H1 (cell line): ENCODE measurements at regions not wholly inside any gene's neighbourhood (a gene's known extent, or its start where the extent isn't known, plus 50 kb on each side); places are given as distances from the start of the nearest gene placed in this dataset.

ENCODE experiments used
- CTCF ChIA-PET: fragments of 300-600 bp; sonication (Branson Sonifier 250); formaldehyde crosslinking; loops from one replicate; lab custom pipeline; 2021; ENCODE audit not compliant: partially characterized antibody; lab: Charles Lee
- POLR2A ChIA-PET: fragments of 300-600 bp; sonication (Branson Sonifier 250); formaldehyde crosslinking; loops from one replicate; lab custom pipeline; 2021; ENCODE audit warnings: inconsistent platforms; ENCODE audit not compliant: partially characterized antibody; lab: Charles Lee
- DNase-seq, 2 experiments: peaks; one replicate each; pipeline versions ENCODE4 v3.0.0 to v3.0.0-alpha.2; 2010 to 2022; ENCODE audit warnings: low spot score in 2 of 2, low read depth in 1 of 2, mixed read lengths in 1 of 2
- FAIRE-seq: peaks from 2 replicates; lab custom pipeline; 2011; peaks lifted over from hg19 to GRCh38; lab: Jason Lieb, UNC
- H2AFZ ChIP-seq: 2 replicates; pipeline ENCODE4 v1.8.1; 2012; ENCODE audit warnings: low read length, inconsistent platforms
- H2AK5ac ChIP-seq: 2 replicates; pipeline ENCODE4 v1.6.1; 2013; ENCODE audit warnings: low read depth, low read length
- H2BK120ac ChIP-seq: replicated peaks from 2 replicates; pipeline ENCODE3; 2013; ENCODE audit warnings: low read depth, low read length, inconsistent platforms
- H2BK12ac ChIP-seq: 2 replicates; pipeline ENCODE4 v1.6.1; 2013; ENCODE audit warnings: low read depth, low read length
- H2BK15ac ChIP-seq: 2 replicates; pipeline ENCODE4 v1.6.1; 2013; ENCODE audit warnings: low read length
- H2BK20ac ChIP-seq: 2 replicates; pipeline ENCODE4 v1.6.1; 2013; ENCODE audit warnings: low read length
- H2BK5ac ChIP-seq: 2 replicates; pipeline ENCODE4 v1.6.1; 2013; ENCODE audit warnings: low read depth, low read length
- H3K14ac ChIP-seq: 2 replicates; pipeline ENCODE4 v1.6.1; 2013; ENCODE audit warnings: inconsistent platforms; ENCODE audit not compliant: insufficient read length
- H3K18ac ChIP-seq: 2 replicates; pipeline ENCODE4 v1.6.1; 2013; ENCODE audit warnings: low read length; ENCODE audit errors: extremely low read depth
- H3K23ac ChIP-seq: 2 replicates; pipeline ENCODE4 v1.6.1; 2013; ENCODE audit warnings: inconsistent platforms; ENCODE audit not compliant: insufficient read length
- H3K23me2 ChIP-seq: 2 replicates; pipeline ENCODE4 v1.6.1; 2013; ENCODE audit warnings: low read depth, low read length
- H3K27ac ChIP-seq: 2 replicates; pipeline ENCODE4 v1.6.1; 2011; ENCODE audit warnings: low read depth, low read length, inconsistent platforms
- H3K27me3 ChIP-seq, 4 experiments: replicated peaks in 1 of 4; 1 replicate in 1 of 4; 2 replicates in 3 of 4; pipeline versions ENCODE4 v1.6.1 to v1.8.1; 2011 to 2013; ENCODE audit warnings: low read length in 3 of 4, mild to moderate bottlenecking in 3 of 4, inconsistent platforms in 2 of 4, mixed read lengths in 2 of 4, moderate library complexity in 1 of 4; ENCODE audit not compliant: control insufficient read depth in 3 of 4, insufficient read depth in 3 of 4; ENCODE audit errors: extremely low read depth in 1 of 4
- H3K36me3 ChIP-seq, 4 experiments: 2 replicates each; pipeline versions ENCODE4 v1.6.1 to v1.8.1; 2011 to 2013; ENCODE audit warnings: mild to moderate bottlenecking in 4 of 4, low read length in 3 of 4, moderate library complexity in 2 of 4, control low read depth in 1 of 4, inconsistent platforms in 1 of 4; ENCODE audit not compliant: insufficient read depth in 4 of 4, control insufficient read depth in 2 of 4
- H3K4ac ChIP-seq: replicated peaks from 2 replicates; pipeline ENCODE3; 2013; ENCODE audit warnings: low read length, low read depth, mixed read lengths, inconsistent platforms; ENCODE audit not compliant: insufficient read length
- H3K4me1 ChIP-seq, 4 experiments: replicated peaks in 1 of 4; 1 replicate in 1 of 4; 2 replicates in 3 of 4; pipeline versions ENCODE4 v1.6.1 to v1.8.1; 2011 to 2013; ENCODE audit warnings: low read length in 3 of 4, inconsistent platforms in 2 of 4, mixed read lengths in 1 of 4; ENCODE audit not compliant: insufficient read depth in 4 of 4, control insufficient read depth in 3 of 4
- H3K4me2 ChIP-seq, 2 experiments: 2 replicates each; pipeline versions ENCODE4 v1.6.1 to v1.8.1; 2011 to 2013; ENCODE audit warnings: low read depth in 2 of 2, low read length in 2 of 2, control low read depth in 1 of 2, inconsistent platforms in 1 of 2, mild to moderate bottlenecking in 1 of 2; ENCODE audit not compliant: insufficient read depth in 1 of 2
- H3K4me3 ChIP-seq, 4 experiments: fragments of 200-600, 300-600 bp in 1 of 4; sonication (generic), shearing (Covaris generic), sonication (Bioruptor Twin) in 1 of 4; 2 replicates each; pipeline versions ENCODE4 v1.5.1 to v1.8.1; 2011 to 2016; ENCODE audit warnings: low read length in 4 of 4, low read depth in 3 of 4, control low read depth in 2 of 4, inconsistent platforms in 2 of 4, mild to moderate bottlenecking in 2 of 4, mixed read lengths in 1 of 4, moderate library complexity in 1 of 4; ENCODE audit not compliant: insufficient read depth in 2 of 4; ENCODE audit errors: extremely low read depth in 1 of 4
- H3K56ac ChIP-seq: replicated peaks from 2 replicates; pipeline ENCODE3; 2013; ENCODE audit warnings: low read depth, mild to moderate bottlenecking, mixed read lengths, low read length, inconsistent platforms; ENCODE audit not compliant: insufficient read length
- H3K79me1 ChIP-seq: 2 replicates; pipeline ENCODE4 v1.6.1; 2013; ENCODE audit warnings: low read depth, low read length, control low read depth
- H3K79me2 ChIP-seq, 2 experiments: 2 replicates each; pipeline versions ENCODE4 v1.6.1 to v1.8.1; 2012 to 2013; ENCODE audit warnings: low read length in 2 of 2, mild to moderate bottlenecking in 2 of 2, inconsistent platforms in 1 of 2; ENCODE audit not compliant: insufficient read depth in 2 of 2, control insufficient read depth in 1 of 2
- H3K9ac ChIP-seq, 4 experiments: replicated peaks in 1 of 4; 1 replicate in 1 of 4; 2 replicates in 3 of 4; pipeline versions ENCODE4 v1.6.1 to v1.8.1; 2011 to 2013; ENCODE audit warnings: low read depth in 3 of 4, low read length in 3 of 4, control low read depth in 2 of 4, mild to moderate bottlenecking in 2 of 4, moderate library complexity in 2 of 4, inconsistent platforms in 1 of 4; ENCODE audit errors: extremely low read depth in 1 of 4
- H3K9me3 ChIP-seq, 2 experiments: 2 replicates each; pipeline versions ENCODE4 v1.6.1 to v1.8.1; 2012 to 2013; ENCODE audit warnings: mild to moderate bottlenecking in 2 of 2, moderate library complexity in 2 of 2, control low read depth in 1 of 2, inconsistent platforms in 1 of 2, low read depth in 1 of 2, low read length in 1 of 2, mixed read lengths in 1 of 2; ENCODE audit not compliant: insufficient read depth in 2 of 2
- H4K20me1 ChIP-seq, 2 experiments: replicated peaks in 1 of 2; 2 replicates each; pipeline versions ENCODE3 to v1.8.1; 2011 to 2013; ENCODE audit warnings: inconsistent platforms in 2 of 2, low read length in 2 of 2, mild to moderate bottlenecking in 1 of 2; ENCODE audit not compliant: insufficient read depth in 2 of 2, control insufficient read depth in 1 of 2
- H4K5ac ChIP-seq: 2 replicates; pipeline ENCODE4 v1.6.1; 2013; ENCODE audit warnings: low read length, low read depth, mixed read lengths, inconsistent platforms; ENCODE audit not compliant: insufficient read length
- H4K8ac ChIP-seq: 2 replicates; pipeline ENCODE4 v1.8.0; 2013; ENCODE audit warnings: mild to moderate bottlenecking, moderate library complexity, low read length, inconsistent platforms; ENCODE audit not compliant: insufficient read depth; ENCODE audit errors: extremely low read depth
- H4K91ac ChIP-seq: replicated peaks from 2 replicates; pipeline ENCODE3; 2013; ENCODE audit warnings: low read length, mixed read lengths, inconsistent platforms; ENCODE audit not compliant: insufficient read length
- GTF2F1 ChIP-seq: IDR thresholded peaks from 2 replicates; pipeline ENCODE4 v1.6.1; 2012; ENCODE audit warnings: low read depth, low read length, improper control_type of control experiment, borderline replicate concordance
- KDM4A ChIP-seq: IDR thresholded peaks from one replicate; pipeline ENCODE4 v1.7.1; 2012; ENCODE audit warnings: low read depth, mild to moderate bottlenecking, moderate library complexity, low read length, inconsistent platforms; ENCODE audit not compliant: severe bottlenecking
- RNF2 ChIP-seq: fragments of 200-900, 300-1000 bp; sonication (generic); IDR thresholded peaks from 2 replicates; pipeline ENCODE4 v1.7.1; 2016; ENCODE audit warnings: borderline replicate concordance, low read depth, mild to moderate bottlenecking, antibody characterized with exemption, low read length; ENCODE audit not compliant: poor library complexity, severe bottlenecking; ENCODE audit errors: missing control alignments
- SIRT6 ChIP-seq: IDR thresholded peaks from one replicate; pipeline ENCODE4 v1.7.1; 2012; ENCODE audit warnings: low read length, inconsistent platforms
- SP1 ChIP-seq: IDR thresholded peaks from 2 replicates; pipeline ENCODE4 v1.6.1; 2011; ENCODE audit warnings: low read depth, low read length
- SP4 ChIP-seq: IDR thresholded peaks from 2 replicates; pipeline ENCODE4 v1.6.1; 2012; ENCODE audit warnings: low read length, inconsistent platforms
- TAF1 ChIP-seq: IDR thresholded peaks from 2 replicates; pipeline ENCODE4 v1.6.1; 2011; ENCODE audit warnings: mild to moderate bottlenecking, low read depth, low read length
- USF2 ChIP-seq: IDR thresholded peaks from 2 replicates; pipeline ENCODE4 v1.6.1; 2011; ENCODE audit warnings: low read length, improper control_type of control experiment
- ZNF274 ChIP-seq: IDR thresholded peaks from 2 replicates; pipeline ENCODE4 v1.7.0; 2012; ENCODE audit warnings: low read length, borderline replicate concordance; ENCODE audit errors: extremely low read depth
- WGBS, 2 experiments: shearing (Covaris generic) in 1 of 2; methylation state at CpG; one replicate each; pipeline versions ENCODE4 v1.1.6 to v1.1.7; 2013 to 2015; ENCODE audit warnings: low lambda C conversion rate in 2 of 2, mixed read lengths in 2 of 2, inconsistent platforms in 1 of 2, low coverage in 1 of 2, missing lambda C conversion rate in 1 of 2; ENCODE audit not compliant: insufficient replicate concordance in 2 of 2, insufficient coverage in 1 of 2, insufficient read length in 1 of 2; ENCODE audit errors: extremely low coverage in 1 of 2, missing lambda C conversion rate in 1 of 2; 5-methylcytosine and 5-hydroxymethylcytosine counted together
- TF ChIP-seq, protein P1 (sequence below), 3 experiments: IDR thresholded peaks; 1 replicate in 2 of 3; 2 replicates in 1 of 3; pipeline versions ENCODE4 v1.5.1 to v1.6.1; 2011; ENCODE audit warnings: low read length in 3 of 3, mild to moderate bottlenecking in 3 of 3, inconsistent platforms in 2 of 3, low read depth in 1 of 3, moderate library complexity in 1 of 3; ENCODE audit not compliant: insufficient read depth in 1 of 3; ENCODE audit errors: control extremely low read depth in 1 of 3

GRCh38 chr2:67666386-67667053 lies 269.4 kb downstream of the ETAA1 start:
- DNase-seq = no peak
- no peak overlapping the region for H2BK15ac ChIP-seq
- H2BK5ac ChIP-seq = no peak overlapping the region
- no peaks in the 10 kb centered on the region for H3K36me3 ChIP-seq
- no peaks in the 10 kb centered on the region for H3K23me2 ChIP-seq
- H3K56ac ChIP-seq = no peak overlapping the region
- H3K4ac ChIP-seq = no peak overlapping the region
- WGBS, 2 experiments = 86% methylated on average over 5 of the region's 5 CpGs; no CpG with 5 or more reads in 1 of the 2 experiments
- no peak overlapping the region for H3K27ac ChIP-seq
- H2BK120ac ChIP-seq = no peak overlapping the region
- H2BK12ac ChIP-seq = no peak overlapping the region
- CTCF ChIA-PET = interaction anchor here (0.7 to 1.0 kb wide), 2 partner anchors 15 to 174 kb away, joined by 3 to 4 read pairs; no protein-coding TSS in a partner anchor
- no peaks in the 10 kb centered on the region for H3K79me1 ChIP-seq
- no peak overlapping the region for H2BK20ac ChIP-seq
- H3K4me1 ChIP-seq = no peaks in the 10 kb centered on the region
- FAIRE-seq = no peak
- H4K8ac ChIP-seq = no peak overlapping the region
- H4K91ac ChIP-seq = no peak overlapping the region
- peak overlapping the region; percentile 83 for H2AFZ ChIP-seq
- no peak overlapping the region for H3K14ac ChIP-seq
- no peak overlapping the region for H4K5ac ChIP-seq
- no peak overlapping the region for H2AK5ac ChIP-seq
- POLR2A ChIA-PET = no interaction called here
- no peak overlapping the region for H3K4me2 ChIP-seq
- no peak overlapping the region for H3K9ac ChIP-seq
- no peak overlapping the region for H3K4me3 ChIP-seq
- H3K18ac ChIP-seq = no peak overlapping the region
- no peaks in the 10 kb centered on the region for H3K9me3 ChIP-seq
- no peaks in the 10 kb centered on the region for H4K20me1 ChIP-seq
- H3K79me2 ChIP-seq = no peaks in the 10 kb centered on the region
- H3K27me3 ChIP-seq = no peaks in the 10 kb centered on the region
- H3K23ac ChIP-seq = no peak overlapping the region
- TF ChIP-seq TAF1 (no peak), SP1 (no peak), SIRT6 (no peak), ZNF274 (no peak), KDM4A (no peak), GTF2F1 (no peak), RNF2 (no peak), USF2 (no peak), SP4 (no peak)
- TF ChIP-seq, protein P1, sequence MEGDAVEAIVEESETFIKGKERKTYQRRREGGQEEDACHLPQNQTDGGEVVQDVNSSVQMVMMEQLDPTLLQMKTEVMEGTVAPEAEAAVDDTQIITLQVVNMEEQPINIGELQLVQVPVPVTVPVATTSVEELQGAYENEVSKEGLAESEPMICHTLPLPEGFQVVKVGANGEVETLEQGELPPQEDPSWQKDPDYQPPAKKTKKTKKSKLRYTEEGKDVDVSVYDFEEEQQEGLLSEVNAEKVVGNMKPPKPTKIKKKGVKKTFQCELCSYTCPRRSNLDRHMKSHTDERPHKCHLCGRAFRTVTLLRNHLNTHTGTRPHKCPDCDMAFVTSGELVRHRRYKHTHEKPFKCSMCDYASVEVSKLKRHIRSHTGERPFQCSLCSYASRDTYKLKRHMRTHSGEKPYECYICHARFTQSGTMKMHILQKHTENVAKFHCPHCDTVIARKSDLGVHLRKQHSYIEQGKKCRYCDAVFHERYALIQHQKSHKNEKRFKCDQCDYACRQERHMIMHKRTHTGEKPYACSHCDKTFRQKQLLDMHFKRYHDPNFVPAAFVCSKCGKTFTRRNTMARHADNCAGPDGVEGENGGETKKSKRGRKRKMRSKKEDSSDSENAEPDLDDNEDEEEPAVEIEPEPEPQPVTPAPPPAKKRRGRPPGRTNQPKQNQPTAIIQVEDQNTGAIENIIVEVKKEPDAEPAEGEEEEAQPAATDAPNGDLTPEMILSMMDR (IDR thresholded peaks at IDR 0.05; ENCODE audit: control extremely low read depth in 1 of 3, insufficient read depth in 1 of 3, low read depth in 1 of 3, low read length in 3 of 3) = no peak
